Fibroblast of the aortic adventitia (primary cell): ENCODE measurements at regions not wholly inside any gene's neighbourhood (a gene's known extent, or its start where the extent isn't known, plus 50 kb on each side); places are given as distances from the start of the nearest gene placed in this dataset.
A peak's percentile ranks its signal among the peaks of the same experiment; 100 is the strongest.

ENCODE experiments used
- DNase-seq: peaks from one replicate; pipeline ENCODE4 v3.0.0-alpha.2; 2010; ENCODE audit warnings: low read depth
- H3K4me3 ChIP-seq: 2 replicates; pipeline ENCODE4 v1.5.1; 2011; ENCODE audit warnings: low read depth, mild to moderate bottlenecking, control low read depth, low read length, moderate library complexity
- TF ChIP-seq, protein P1 (sequence below): IDR thresholded peaks from 2 replicates; pipeline ENCODE4 v1.5.1; 2011; ENCODE audit warnings: mild to moderate bottlenecking, low read length, control low read depth, inconsistent platforms; ENCODE audit not compliant: insufficient read depth

DNA sequence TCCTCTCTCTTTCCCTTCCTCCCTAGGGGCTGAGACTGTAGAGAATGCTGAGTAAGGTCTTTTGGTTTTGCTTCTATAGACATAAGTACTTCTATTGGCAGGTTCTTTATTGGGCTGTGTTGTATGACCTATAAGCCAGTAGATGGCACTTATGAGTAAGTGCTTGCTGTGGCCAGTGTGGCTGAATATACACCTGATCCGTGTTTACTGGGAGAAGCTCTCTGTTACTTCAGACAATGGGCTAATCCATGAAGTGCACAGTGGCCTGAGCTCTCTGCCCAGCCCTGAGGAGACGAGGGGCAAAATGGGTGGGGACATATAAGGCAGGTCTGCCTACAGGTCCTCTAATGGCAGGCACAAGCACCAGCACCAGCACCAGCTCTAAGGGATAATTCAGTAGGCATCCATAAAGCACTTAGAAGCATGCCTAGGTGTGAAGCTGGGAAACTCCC, 610.3 kb downstream of the RNF144B start:
- DNase-seq = peak; percentile 57
- H3K4me3 ChIP-seq = no peak overlapping the region
- TF ChIP-seq, protein P1, sequence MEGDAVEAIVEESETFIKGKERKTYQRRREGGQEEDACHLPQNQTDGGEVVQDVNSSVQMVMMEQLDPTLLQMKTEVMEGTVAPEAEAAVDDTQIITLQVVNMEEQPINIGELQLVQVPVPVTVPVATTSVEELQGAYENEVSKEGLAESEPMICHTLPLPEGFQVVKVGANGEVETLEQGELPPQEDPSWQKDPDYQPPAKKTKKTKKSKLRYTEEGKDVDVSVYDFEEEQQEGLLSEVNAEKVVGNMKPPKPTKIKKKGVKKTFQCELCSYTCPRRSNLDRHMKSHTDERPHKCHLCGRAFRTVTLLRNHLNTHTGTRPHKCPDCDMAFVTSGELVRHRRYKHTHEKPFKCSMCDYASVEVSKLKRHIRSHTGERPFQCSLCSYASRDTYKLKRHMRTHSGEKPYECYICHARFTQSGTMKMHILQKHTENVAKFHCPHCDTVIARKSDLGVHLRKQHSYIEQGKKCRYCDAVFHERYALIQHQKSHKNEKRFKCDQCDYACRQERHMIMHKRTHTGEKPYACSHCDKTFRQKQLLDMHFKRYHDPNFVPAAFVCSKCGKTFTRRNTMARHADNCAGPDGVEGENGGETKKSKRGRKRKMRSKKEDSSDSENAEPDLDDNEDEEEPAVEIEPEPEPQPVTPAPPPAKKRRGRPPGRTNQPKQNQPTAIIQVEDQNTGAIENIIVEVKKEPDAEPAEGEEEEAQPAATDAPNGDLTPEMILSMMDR = peak; percentile 68

DNA sequence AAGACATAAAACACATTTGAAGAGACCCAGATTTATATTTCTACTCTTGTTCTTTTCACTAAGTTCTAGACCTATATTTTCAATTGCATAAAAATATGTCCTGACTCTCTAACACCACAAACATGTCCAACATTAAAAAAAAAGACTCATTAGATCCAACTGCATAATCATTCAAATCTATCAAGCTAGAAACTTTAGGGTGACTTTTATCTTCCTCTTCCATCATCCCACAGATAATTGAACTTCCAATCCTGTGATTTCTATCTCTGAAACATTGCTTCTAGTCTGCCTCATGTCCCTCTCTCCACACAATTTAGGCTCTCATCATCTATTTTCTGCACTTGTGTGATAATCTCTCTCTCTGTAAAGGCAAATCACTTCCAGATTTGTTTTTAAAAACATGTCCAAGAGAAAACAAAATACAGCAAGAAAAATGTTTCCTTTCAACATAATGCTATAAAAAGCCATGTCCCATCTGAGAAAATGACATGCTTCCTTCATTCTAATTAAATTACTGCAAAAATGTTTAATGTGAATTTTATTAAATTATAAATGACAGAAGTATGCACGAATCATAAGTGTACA, 615.9 kb downstream of the RNF144B start:
- no peak overlapping the region for H3K4me3 ChIP-seq
- TF ChIP-seq, protein P1 = no peak
- no peak for DNase-seq

DNA sequence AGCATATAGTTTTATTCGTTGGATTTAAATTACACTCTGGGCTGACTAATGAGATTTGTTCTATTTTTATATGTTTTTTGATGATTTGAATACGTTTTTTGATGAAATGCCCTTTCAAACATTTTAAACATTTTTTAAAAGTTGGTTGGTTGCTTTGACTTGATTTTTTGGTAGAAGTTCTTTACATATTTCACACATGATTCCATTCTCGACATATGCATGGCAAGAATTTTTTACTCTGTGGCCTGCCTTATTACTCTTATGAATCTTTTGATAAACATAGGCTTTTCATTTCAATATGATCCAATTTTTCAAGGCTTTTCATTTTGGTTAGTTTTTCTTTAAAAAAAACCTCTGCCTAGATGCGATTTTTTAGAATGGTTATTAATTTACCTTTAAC, 617.0 kb downstream of the RNF144B start:
- TF ChIP-seq, protein P1 = no peak
- DNase-seq = no peak
- no peak overlapping the region for H3K4me3 ChIP-seq

DNA sequence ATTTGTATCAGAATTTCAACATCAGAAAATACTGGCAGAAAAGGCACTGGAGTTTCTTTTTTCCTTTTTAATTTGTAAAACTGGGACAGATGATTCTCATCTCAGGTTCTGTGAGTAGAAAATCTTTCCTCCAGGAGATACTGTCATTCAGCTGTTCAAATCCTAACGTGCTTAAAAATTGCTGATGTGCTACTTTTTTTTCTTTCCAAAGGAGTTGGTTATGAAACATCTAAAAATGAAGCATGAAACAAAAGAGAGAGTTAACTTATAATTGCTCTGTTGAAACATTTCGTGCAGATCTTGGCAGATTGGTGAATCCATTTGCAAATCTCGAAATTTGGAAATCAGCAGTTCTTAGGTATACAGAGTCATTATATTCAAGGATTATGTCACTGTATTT, 622.6 kb downstream of the RNF144B start:
- no peak overlapping the region for H3K4me3 ChIP-seq
- DNase-seq = no peak
- TF ChIP-seq, protein P1 = no peak

DNA sequence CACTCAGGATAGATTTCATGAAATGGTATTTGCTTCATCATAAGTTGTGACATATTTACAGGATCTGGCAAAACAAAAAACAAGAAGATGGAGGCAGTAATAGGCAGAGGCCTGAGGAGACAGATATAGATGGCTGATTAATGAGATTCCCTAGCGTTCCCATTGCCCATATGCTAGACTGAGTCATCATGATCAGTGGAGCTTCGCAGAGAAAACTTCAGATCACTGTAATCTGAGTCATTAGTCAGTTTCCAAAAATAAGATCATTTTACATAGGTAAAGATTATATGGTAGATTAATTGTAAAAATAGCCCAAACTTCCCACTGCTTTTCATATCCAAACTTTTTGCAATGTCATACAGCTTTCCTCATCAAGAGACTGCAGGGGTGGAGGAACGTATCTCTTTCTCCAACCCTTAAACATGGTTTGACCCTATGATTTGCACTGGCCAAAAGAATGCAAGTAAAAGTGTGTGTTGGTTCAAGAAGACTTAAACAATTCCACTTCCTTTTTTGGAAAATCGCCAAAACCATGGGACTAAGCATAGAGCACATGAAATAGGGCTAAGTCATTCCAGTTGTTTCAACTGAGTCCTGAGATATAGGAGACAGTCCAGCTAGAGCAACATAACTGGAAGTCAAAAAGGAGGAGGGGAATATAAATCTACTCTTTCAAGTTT, 626.0 kb downstream of the RNF144B start:
- H3K4me3 ChIP-seq = no peak overlapping the region
- DNase-seq = no peak
- TF ChIP-seq, protein P1 = no peak

DNA sequence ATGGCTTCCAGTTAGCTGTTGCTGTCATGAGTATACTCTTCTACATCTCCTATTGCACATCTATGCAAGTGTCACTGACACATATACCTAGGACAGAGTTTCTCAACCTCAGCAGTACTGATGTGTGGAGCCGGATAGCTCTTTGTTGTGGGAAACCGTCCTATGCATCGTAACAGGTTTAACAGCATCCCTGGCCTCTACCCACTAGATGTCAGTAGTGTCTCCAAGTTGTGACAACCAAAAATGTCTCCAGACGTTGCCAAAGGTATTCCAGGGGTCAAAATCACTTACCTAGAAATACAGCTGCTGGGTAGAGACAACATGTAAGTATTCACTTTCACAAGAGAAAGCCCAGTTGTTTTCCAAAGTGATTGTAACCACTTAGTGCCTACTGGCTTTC, 637.6 kb downstream of the RNF144B start:
- H3K4me3 ChIP-seq = no peak overlapping the region
- TF ChIP-seq, protein P1 = peak; percentile 50
- peak; percentile 42 for DNase-seq

DNA sequence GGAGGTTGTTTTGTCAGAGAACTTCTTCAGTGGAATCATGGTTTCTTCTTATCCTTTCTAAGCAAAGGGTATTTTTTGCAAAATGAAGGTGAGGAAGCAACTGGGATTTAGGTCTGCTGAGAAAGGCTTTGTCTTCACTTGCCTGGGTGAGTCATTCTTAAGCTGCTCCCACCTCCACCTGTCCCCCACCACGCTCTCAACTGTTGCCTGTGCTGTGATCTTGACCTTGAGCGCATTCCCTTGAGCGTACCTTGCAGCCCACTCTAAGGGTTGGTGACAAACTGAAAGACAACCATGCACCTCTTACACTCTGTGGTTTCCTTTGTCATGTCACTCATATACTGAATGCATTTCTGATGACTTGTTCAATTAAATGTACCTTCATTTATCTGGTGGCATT, 641.1 kb downstream of the RNF144B start:
- TF ChIP-seq, protein P1 = no peak
- H3K4me3 ChIP-seq = no peak overlapping the region
- DNase-seq = no peak
